HG02973 (cell line): ENCODE measurements at regions not wholly inside any gene's neighbourhood (a gene's known extent, or its start where the extent isn't known, plus 50 kb on each side); places are given as distances from the start of the nearest gene placed in this dataset.

Experiments used
- ATAC-seq: cut with Tn5 transposase; IDR thresholded peaks from one replicate; pipeline ENCODE4 v1.9.1; 2021; ENCODE audit warnings: moderate library complexity; ENCODE audit not compliant: unreplicated experiment

- ATAC-seq: no peak
Observed at GRCh38 chr3:72248869-72249268, 463.9 kb upstream of the PROK2 start.

GRCh38 chr3:72248389-72248761, 463.4 kb upstream of the PROK2 start:
- ATAC-seq: no peak

GRCh38 chr3:72247645-72248388, 462.9 kb upstream of the PROK2 start:
- no peak for ATAC-seq

GRCh38 chr3:72247126-72247525, 462.2 kb upstream of the PROK2 start:
- ATAC-seq: no peak

GRCh38 chr3:72246685-72247084, 461.7 kb upstream of the PROK2 start:
- ATAC-seq: no peak

- no peak for ATAC-seq
Observed at GRCh38 chr3:72245183-72245811, 460.3 kb upstream of the PROK2 start.

GRCh38 chr3:72244396-72244795, 459.4 kb upstream of the PROK2 start:
- ATAC-seq: no peak

GRCh38 chr3:72242326-72242725, 457.4 kb upstream of the PROK2 start:
- ATAC-seq: no peak

- ATAC-seq: no peak
Observed at GRCh38 chr3:72241525-72241924, 456.6 kb upstream of the PROK2 start.

GRCh38 chr3:72240531-72240930, 455.6 kb upstream of the PROK2 start:
- no peak for ATAC-seq

- ATAC-seq: no peak
Observed at GRCh38 chr3:72238801-72239200, 453.9 kb upstream of the PROK2 start.

- no peak for ATAC-seq
Observed at GRCh38 chr3:72238010-72238691, 453.2 kb upstream of the PROK2 start.

- no peak for ATAC-seq
Observed at GRCh38 chr3:72237679-72238009, 452.7 kb upstream of the PROK2 start.

- no peak for ATAC-seq
Observed at GRCh38 chr3:72234391-72234790, 449.4 kb upstream of the PROK2 start.

- ATAC-seq: no peak
Observed at GRCh38 chr3:72233571-72233970, 448.6 kb upstream of the PROK2 start.

GRCh38 chr3:72232777-72233176, 447.8 kb upstream of the PROK2 start:
- ATAC-seq: no peak

GRCh38 chr3:72232331-72232730, 447.4 kb upstream of the PROK2 start:
- ATAC-seq: no peak

GRCh38 chr3:72231439-72232196, 446.7 kb upstream of the PROK2 start:
- no peak for ATAC-seq

GRCh38 chr3:72230774-72231379, 445.9 kb upstream of the PROK2 start:
- ATAC-seq: no peak

- no peak for ATAC-seq
Observed at GRCh38 chr3:72229952-72230351, 445.0 kb upstream of the PROK2 start.

- ATAC-seq: no peak
Observed at GRCh38 chr3:72227486-72228070, 442.6 kb upstream of the PROK2 start.
